NOMO-1 treated with dmso at 0.1 percent for 144 hours (cell line): ENCODE measurements at regions not wholly inside any gene's neighbourhood (a gene's known extent, or its start where the extent isn't known, plus 50 kb on each side); places are given as distances from the start of the nearest gene placed in this dataset.
A peak's percentile ranks its signal among the peaks of the same experiment; 100 is the strongest.
"Not testable (repeated sequence)": the region's sequence is repeated elsewhere in the genome, so short reads cannot be mapped to it uniquely, and the experiment has no call there.

Source experiments
- DNase-seq: peaks from one replicate; lab custom pipeline; 2025; ENCODE audit not compliant: unreplicated experiment; lab: John Stamatoyannopoulos, UW

GRCh38 chr6:146928503-146928902 lies 275.7 kb upstream of the STXBP5 start:
- DNase-seq: no peak

GRCh38 chr6:146931214-146931613 lies 273.0 kb upstream of the STXBP5 start:
- DNase-seq: no peak

DNA sequence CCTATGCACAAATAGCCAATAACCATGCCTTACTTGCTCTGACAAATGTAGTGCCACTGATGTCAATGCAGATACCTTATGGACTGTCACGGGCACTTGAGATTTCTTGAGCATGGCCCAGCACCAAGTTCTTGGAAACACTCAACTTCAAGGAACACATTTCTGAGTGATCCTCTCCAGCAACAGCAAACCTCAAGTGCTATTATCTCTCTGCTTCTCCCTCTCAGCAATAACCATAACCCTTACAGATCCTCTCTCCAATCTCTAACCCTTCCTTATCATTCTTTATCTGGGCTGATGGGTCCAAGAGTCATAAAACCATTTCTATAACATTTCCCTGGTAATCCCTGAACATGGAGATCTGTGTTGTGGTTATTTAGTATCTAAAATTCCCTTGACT lies 266.9 kb upstream of the STXBP5 start:
- no peak for DNase-seq

GRCh38 chr6:146938266-146938665 lies 266.0 kb upstream of the STXBP5 start:
- no peak for DNase-seq

DNA sequence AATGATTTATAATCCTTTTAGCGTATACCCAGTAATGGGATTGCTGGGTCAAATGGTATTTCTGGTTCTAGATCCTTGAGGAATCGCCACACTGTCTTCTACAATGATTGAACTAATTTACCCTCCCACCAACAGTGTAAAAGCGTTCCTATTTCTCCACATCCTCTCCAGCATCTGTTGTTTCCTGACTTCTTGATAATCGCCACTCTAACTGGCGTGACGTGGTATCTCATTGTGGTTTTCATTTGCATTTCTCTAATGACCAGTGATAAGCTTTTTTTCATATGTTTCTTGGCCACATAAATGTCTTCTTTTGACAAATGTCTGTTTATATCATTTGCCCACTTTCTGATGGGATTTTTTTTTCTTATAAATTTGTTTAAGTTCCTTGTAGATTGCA lies 264.8 kb upstream of the STXBP5 start:
- DNase-seq: not testable (repeated sequence)

DNA sequence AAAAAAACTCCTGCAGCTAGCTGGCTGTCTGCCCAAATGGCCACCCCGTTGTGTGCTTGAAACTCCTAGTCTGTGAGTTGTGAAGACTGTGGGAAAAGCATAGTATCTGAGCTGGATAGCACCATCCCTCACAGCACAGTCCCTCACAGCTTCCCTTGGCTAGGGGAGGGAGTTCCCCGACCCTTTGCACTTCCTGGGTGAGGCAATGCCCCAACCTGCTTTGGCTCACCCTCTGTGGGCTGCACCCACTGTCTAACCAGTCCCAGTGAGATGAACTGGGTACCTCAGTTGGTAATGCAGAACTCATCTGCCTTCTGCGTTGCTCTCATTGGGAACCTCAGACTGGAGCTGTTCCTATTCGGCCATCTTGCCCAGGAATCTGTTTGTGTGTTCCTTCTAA lies 260.6 kb upstream of the STXBP5 start:
- no peak for DNase-seq

DNA sequence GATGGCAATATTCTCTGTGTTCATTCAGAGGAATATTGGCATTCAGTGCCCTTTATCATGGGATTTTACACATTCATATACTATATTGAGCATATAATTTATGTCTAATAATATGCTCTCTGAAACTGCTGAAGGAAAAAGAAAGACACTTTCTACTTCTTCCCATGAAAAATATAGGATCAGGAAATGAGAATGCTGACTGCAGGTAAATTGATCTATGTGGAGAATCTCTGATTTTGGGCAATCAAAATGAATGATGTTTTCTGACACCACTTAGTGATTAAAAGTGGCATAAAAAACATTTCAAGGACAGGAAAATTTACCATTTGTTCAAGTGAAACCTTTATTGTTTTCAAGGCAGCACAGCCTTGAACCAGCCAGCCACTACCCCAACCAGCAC lies 260.1 kb upstream of the STXBP5 start:
- no peak for DNase-seq

- DNase-seq: no peak
These were observed 259.4 kb upstream of the STXBP5 start for GRCh38 chr6:146944809-146945208.

DNA sequence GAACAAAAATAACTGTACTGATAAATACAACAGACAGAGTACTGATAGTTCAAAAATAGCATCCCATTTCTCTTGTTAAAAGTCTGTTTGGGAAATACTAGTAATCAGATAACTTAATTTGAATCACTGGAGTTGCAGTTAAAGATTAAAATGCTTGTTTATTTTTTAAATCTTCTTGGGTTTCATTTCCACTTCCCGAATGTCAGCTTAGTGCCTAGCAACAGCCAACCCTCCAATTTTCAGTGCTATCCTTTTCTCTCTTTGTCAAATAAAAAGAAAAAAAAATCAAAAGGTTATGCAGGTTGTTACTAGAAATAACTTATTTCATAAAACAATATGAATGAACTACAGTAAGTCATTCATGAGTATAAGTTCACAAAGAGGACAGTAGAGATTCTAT lies 257.7 kb upstream of the STXBP5 start:
- DNase-seq: no peak

- no peak for DNase-seq
These were observed 255.4 kb upstream of the STXBP5 start for GRCh38 chr6:146948790-146949342.

DNA sequence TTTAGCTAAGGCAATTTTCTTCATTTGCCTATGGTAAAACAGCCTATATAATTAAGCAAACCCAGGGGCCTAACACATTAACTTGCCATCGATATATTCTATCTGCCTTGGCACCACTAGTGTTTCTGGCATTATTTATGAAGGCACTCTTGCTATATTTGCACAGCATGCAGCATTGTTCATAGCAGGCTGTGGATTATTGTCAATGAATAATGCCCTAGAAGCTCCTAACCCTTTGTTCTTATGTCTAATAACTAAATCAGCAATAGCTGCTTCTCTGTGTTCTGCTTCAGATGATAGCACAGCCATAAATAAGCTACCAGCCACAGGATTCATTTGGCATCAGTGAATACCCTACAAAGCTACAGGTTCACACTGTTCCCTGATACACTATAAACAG lies 254.8 kb upstream of the STXBP5 start:
- DNase-seq: no peak

DNA sequence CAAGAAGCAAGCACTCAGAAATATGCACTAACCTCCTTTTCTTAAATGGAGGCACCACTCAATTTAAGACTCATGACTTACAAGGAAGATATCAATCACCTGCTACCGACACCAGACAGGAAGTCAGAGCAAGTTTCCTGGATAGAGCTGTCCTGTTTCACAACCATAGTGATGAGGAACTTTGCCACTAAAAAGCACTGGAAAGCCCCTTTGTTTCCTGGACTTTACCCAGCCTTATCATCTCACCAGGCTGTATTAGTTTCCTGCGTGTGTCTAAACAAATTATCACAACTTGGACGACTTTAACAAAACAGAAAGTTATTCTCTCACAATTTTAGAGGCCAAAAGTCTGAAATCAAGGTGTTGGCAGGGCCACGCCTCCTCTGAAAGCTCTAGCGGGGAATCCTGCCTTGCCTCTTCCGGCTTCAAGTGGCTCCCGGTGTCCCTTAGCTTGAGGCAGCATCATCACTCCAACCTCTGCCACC lies 253.8 kb upstream of the STXBP5 start:
- peak; percentile 32 for DNase-seq

- no peak for DNase-seq
These were observed 248.6 kb upstream of the STXBP5 start for GRCh38 chr6:146955570-146955969.

DNA sequence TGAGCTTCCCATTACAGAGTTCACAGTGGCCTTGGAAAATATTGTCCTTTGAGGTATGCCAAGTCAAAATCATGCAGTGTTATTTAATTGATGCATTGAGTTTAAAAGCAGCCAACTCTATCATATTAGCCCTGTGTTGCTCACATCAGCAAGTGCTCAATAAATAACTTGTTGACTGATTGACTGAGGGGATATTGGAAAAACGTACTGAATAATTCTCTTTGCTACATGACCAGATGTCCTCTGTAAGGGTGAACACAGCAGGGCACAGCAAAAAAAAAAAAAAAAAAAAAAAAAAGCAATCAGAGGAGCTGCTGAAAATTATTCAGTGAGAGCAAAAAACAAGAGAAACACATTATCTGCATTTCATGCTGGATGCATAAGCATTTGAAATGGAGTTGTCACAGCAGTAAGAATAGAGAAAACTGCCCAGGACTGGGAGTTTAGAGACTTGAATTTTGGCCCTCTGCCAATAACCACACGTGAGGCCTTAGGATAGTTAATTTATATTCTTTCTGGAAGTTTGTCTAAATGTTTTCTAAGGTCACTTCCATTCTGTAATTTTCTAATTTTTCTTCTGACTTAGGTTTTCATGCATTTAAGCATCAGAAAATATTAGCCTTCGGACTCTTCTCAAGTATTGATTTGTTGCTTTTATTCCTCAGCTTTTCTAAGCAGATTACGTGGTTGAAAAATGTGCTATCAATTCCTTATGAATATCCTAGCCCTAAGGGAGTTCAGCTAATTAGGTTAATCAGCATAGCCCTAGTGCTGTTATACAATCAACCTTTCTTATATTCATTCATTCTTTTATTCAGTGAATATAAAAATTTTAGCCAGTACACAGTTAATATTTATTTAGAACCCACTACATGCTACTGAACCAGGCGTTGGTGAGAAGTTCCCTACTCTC lies 246.8 kb upstream of the STXBP5 start:
- DNase-seq: no peak

DNA sequence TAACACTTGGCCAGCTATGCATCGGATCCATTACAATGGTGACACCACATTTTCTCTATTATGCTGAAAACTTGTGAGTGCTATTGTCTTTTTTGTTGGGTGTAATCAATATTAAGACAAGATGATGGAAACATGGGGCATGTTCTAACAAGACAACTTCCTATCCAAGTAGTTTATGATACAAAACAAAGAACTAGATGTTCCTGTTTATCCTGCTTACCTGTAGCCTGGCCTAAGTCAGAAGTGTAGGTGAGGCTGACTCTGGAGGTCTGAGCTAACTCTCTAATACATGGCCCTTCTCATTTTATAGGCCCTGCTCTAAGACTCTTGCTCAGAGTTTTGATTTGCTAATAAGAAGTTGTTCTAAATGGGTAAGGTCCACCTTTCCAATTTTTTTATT lies 242.4 kb upstream of the STXBP5 start:
- no peak for DNase-seq

DNA sequence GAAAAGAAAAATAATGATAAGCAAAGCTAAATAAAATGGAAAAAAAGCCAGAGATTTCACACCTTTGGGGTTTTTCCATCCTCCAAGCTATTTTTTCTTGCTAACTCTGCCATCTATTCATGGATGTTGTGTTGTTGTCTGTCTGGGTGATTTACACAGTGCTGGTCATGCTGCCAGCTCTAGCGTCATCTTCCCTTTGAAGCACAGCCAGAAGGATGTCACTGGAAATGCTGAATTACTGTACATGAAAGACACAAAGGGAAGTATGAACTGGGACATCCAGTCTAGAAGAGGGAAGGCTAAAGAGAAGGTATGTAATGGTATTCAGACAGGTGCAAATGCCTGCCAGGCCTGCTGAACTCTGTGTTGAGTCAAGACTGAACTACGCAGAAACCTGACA lies 241.9 kb upstream of the STXBP5 start:
- no peak for DNase-seq

DNA sequence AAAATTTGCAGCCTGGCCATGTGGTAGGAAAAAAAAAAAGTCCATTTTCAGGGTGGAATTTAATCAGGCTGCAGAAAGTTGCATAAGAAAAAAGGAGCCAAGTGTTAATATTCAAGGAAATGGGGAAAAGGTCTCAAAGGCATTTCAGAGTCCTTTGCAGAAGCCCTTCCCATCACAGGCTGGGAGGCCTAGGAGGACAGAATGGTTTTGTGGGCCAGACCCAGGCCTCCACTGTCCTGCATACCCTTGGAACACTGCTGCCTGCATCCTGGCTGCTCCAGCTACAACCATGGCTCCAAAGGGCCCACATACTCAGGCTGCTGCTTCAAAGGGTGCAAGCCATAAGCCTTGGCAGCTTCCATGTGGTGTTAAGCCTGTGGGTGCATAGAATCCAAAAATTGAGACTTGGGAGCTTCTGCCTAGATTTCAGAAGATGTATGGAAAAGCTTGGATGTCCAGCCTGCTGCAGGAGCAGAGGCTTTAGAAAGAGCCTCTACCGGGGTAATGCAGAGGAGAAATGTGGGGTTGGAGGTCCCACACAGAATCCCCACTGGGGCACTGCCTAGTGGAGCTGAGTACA lies 239.0 kb upstream of the STXBP5 start:
- DNase-seq: no peak

DNA sequence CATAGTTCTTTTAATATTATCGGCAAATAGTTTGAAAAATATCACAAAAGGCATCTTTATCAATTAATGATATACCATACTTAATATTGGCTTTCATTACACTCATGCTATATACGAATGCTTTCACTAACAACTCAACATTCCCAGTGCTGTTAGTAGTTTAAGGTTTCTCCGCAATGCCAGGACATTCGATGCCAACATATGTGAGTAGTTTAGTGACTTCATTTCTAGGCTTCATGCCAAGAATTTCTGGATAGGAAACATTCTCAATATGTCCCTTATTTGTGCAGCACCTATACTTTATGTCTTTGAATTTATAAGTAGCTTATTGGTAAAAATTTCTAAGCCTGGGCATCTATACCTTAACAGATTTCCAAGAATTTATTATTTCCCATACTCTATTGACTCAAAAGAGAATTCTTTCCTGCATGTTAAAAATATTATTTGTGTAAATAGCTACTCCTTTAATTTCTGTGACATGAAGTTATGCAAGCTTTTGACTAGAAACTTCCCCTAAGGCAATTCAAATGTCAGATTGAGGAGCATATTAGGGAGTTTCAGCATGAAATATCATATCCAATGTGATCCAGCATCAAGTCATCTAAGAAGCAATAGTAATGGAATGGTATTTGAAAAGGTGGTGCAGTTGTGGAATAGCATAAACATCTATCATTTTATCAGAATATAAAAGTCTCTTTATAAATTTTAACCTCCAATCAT lies 236.0 kb upstream of the STXBP5 start:
- DNase-seq: no peak

DNA sequence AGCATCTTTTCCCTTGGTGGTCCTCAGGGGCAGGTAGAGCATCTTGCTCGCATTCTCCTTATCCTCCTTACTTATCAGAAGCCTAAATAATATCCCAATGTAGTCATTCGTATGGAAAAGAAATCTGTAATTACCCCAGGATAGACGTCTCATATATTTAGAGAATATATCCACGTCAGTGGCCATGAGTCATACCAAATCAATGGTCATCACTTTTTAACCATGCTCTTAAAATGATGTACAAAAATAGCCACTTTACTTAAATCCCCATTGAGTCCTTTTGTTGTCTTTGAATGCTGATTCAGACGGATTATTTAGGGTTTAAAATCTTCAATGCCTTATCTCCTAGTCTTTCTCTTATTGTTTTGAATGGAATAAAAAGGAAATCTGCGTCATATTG lies 231.7 kb upstream of the STXBP5 start:
- DNase-seq: no peak

DNA sequence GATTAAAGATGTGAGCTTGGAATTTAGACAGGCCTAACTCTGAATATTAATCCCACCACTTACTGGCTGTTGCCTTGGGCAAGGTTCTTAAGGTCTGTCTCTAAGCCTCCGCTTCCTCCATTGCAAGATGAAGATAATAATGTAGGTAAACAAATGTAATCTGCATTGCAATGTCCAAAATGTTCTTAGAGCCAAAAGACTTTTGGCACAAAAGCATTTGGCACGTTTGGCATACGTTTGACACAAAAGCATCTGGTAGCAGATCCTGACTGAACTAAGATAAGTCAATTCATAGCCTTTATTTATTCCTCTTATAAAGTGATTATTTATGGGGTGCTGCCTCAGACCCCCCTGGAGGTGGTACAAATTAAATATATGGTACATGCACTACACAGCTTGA lies 229.9 kb upstream of the STXBP5 start:
- DNase-seq: no peak

DNA sequence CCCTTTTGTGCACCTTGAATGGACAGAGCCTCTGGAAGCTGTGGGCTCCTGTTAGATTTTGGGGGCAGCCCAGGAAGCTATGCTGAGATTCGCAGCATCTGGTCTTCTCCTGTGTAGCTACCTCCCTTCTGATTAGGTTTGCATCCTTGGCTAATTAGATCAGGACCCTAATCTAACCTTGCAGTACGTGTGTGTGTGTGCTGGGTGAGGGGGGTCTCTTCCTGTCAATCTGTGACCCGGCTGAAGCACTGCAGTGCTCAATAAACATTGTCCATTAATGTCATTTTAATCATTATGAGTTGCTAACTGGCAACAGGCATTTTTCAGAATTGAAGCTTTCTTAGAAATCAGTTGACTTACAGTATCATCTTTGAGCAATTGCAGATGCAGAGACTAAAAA lies 229.1 kb upstream of the STXBP5 start:
- no peak for DNase-seq

- DNase-seq: no peak
These were observed 223.3 kb upstream of the STXBP5 start for GRCh38 chr6:146980900-146981329.
